HG03565 (cell line): ENCODE measurements at regions not wholly inside any gene's neighbourhood (a gene's known extent, or its start where the extent isn't known, plus 50 kb on each side); places are given as distances from the start of the nearest gene placed in this dataset.

Source experiments
- ATAC-seq: cut with Tn5 transposase; IDR thresholded peaks from one replicate; pipeline ENCODE4 v1.9.1; 2021; ENCODE audit warnings: mild to moderate bottlenecking, moderate library complexity; ENCODE audit not compliant: unreplicated experiment

- ATAC-seq: no peak
Measured at GRCh38 chr15:92224843-92225242, 168.8 kb upstream of the ST8SIA2 start.

GRCh38 chr15:92226020-92226612, 167.6 kb upstream of the ST8SIA2 start:
- ATAC-seq: no peak

- ATAC-seq: no peak
Measured at GRCh38 chr15:92228830-92229229, 164.9 kb upstream of the ST8SIA2 start.

GRCh38 chr15:92231461-92231860, 162.2 kb upstream of the ST8SIA2 start:
- ATAC-seq: no peak

GRCh38 chr15:92232317-92232716, 161.4 kb upstream of the ST8SIA2 start:
- no peak for ATAC-seq

GRCh38 chr15:92232876-92233275, 160.8 kb upstream of the ST8SIA2 start:
- ATAC-seq: no peak

- no peak for ATAC-seq
Measured at GRCh38 chr15:92243227-92243626, 150.5 kb upstream of the ST8SIA2 start.

- no peak for ATAC-seq
Measured at GRCh38 chr15:92244703-92245102, 149.0 kb upstream of the ST8SIA2 start.

GRCh38 chr15:92247649-92248242, 145.9 kb upstream of the ST8SIA2 start:
- ATAC-seq: no peak

- ATAC-seq: no peak
Measured at GRCh38 chr15:92266796-92267685, 126.6 kb upstream of the ST8SIA2 start.

GRCh38 chr15:92268900-92269299, 124.8 kb upstream of the ST8SIA2 start:
- ATAC-seq: no peak

GRCh38 chr15:92271179-92271578, 122.5 kb upstream of the ST8SIA2 start:
- no peak for ATAC-seq

GRCh38 chr15:92272106-92272505, 121.6 kb upstream of the ST8SIA2 start:
- ATAC-seq: no peak

GRCh38 chr15:92273286-92273685, 120.4 kb upstream of the ST8SIA2 start:
- no peak for ATAC-seq

- ATAC-seq: no peak
Measured at GRCh38 chr15:92273723-92274122, 120.0 kb upstream of the ST8SIA2 start.

- no peak for ATAC-seq
Measured at GRCh38 chr15:92277776-92278175, 115.9 kb upstream of the ST8SIA2 start.

GRCh38 chr15:92283813-92284212, 109.9 kb upstream of the ST8SIA2 start:
- ATAC-seq: no peak

GRCh38 chr15:92288755-92289154, 104.9 kb upstream of the ST8SIA2 start:
- peak; percentile 97 for ATAC-seq

GRCh38 chr15:92289733-92290132, 103.9 kb upstream of the ST8SIA2 start:
- no peak for ATAC-seq

- no peak for ATAC-seq
Measured at GRCh38 chr15:92290359-92290992, 103.2 kb upstream of the ST8SIA2 start.

GRCh38 chr15:92291900-92292299, 101.8 kb upstream of the ST8SIA2 start:
- no peak for ATAC-seq

GRCh38 chr15:92294759-92295158, 98.9 kb upstream of the ST8SIA2 start:
- no peak for ATAC-seq
